H9 (cell line): ENCODE measurements at regions not wholly inside any gene's neighbourhood (a gene's known extent, or its start where the extent isn't known, plus 50 kb on each side); places are given as distances from the start of the nearest gene placed in this dataset.

Experiments
- DNase-seq: peaks from one replicate; pipeline ENCODE4 v3.0.0-alpha.2; 2017
- H2AFZ ChIP-seq: one replicate; pipeline ENCODE4 v1.6.1; 2013; ENCODE audit warnings: mild to moderate bottlenecking, low read length, control low read depth, moderate library complexity
- H2AK5ac ChIP-seq: 2 replicates; pipeline ENCODE4 v1.6.1; 2013; ENCODE audit warnings: low read length, control low read depth, mixed read lengths; ENCODE audit not compliant: insufficient read length
- H2BK120ac ChIP-seq: one replicate; pipeline ENCODE4 v1.6.1; 2013; ENCODE audit warnings: low read depth, mild to moderate bottlenecking, low read length, control low read depth, inconsistent platforms; ENCODE audit not compliant: poor library complexity, severe bottlenecking
- H2BK12ac ChIP-seq: 2 replicates; pipeline ENCODE4 v1.6.1; 2013; ENCODE audit warnings: low read length, control low read depth, mixed read lengths, low read depth; ENCODE audit not compliant: insufficient read length
- H2BK15ac ChIP-seq: 2 replicates; pipeline ENCODE4 v1.6.1; 2013; ENCODE audit warnings: low read depth, low read length, control low read depth
- H2BK20ac ChIP-seq: one replicate; pipeline ENCODE4 v1.6.1; 2013; ENCODE audit warnings: low read depth, mild to moderate bottlenecking, low read length, control low read depth, inconsistent platforms; ENCODE audit not compliant: poor library complexity, severe bottlenecking
- H2BK5ac ChIP-seq: 2 replicates; pipeline ENCODE4 v1.6.1; 2013; ENCODE audit warnings: low read length, control low read depth, mixed read lengths; ENCODE audit not compliant: insufficient read length
- H3K14ac ChIP-seq: 2 replicates; pipeline ENCODE4 v1.6.1; 2013; ENCODE audit warnings: low read length, control low read depth; ENCODE audit not compliant: insufficient read depth
- H3K18ac ChIP-seq: 2 replicates; pipeline ENCODE4 v1.6.1; 2013; ENCODE audit warnings: low read depth, mild to moderate bottlenecking, mixed read lengths, low read length, control low read depth; ENCODE audit not compliant: insufficient read length
- H3K23ac ChIP-seq: 2 replicates; pipeline ENCODE4 v1.6.1; 2013; ENCODE audit warnings: low read length, control low read depth, mixed read lengths, low read depth; ENCODE audit not compliant: insufficient read length
- H3K23me2 ChIP-seq: 2 replicates; pipeline ENCODE4 v1.6.1; 2013; ENCODE audit warnings: low read depth, mild to moderate bottlenecking, mixed read lengths, low read length, control low read depth; ENCODE audit not compliant: insufficient read length, poor library complexity, severe bottlenecking
- H3K27ac ChIP-seq: 2 replicates; pipeline ENCODE4 v1.5.1; 2013; ENCODE audit warnings: low read length, control low read depth, mixed read lengths, low read depth; ENCODE audit not compliant: insufficient read length
- H3K27me3 ChIP-seq: 2 replicates; pipeline ENCODE4 v1.6.1; 2013; ENCODE audit warnings: low read length, control low read depth, inconsistent platforms; ENCODE audit not compliant: insufficient read depth
- H3K4ac ChIP-seq: 2 replicates; pipeline ENCODE4 v1.6.1; 2013; ENCODE audit warnings: low read depth, mild to moderate bottlenecking, control low read depth, inconsistent platforms, low read length, moderate library complexity
- H3K4me1 ChIP-seq: 2 replicates; pipeline ENCODE4 v1.6.1; 2013; ENCODE audit warnings: low read length, control low read depth, inconsistent platforms; ENCODE audit not compliant: insufficient read depth
- H3K4me2 ChIP-seq: 2 replicates; pipeline ENCODE4 v1.6.1; 2013; ENCODE audit warnings: low read length, control low read depth, mixed read lengths; ENCODE audit not compliant: insufficient read length, insufficient read depth
- H3K56ac ChIP-seq: 2 replicates; pipeline ENCODE4 v1.6.1; 2013; ENCODE audit warnings: low read depth, mild to moderate bottlenecking, mixed read lengths, low read length, control low read depth; ENCODE audit not compliant: insufficient read length
- H3K79me1 ChIP-seq: 2 replicates; pipeline ENCODE4 v1.6.1; 2013; ENCODE audit warnings: low read depth, mild to moderate bottlenecking, moderate library complexity, low read length, control low read depth, inconsistent platforms; ENCODE audit not compliant: insufficient read depth, poor library complexity, severe bottlenecking
- H3K79me2 ChIP-seq: 2 replicates; pipeline ENCODE4 v1.6.1; 2013; ENCODE audit warnings: low read length, control low read depth, inconsistent platforms; ENCODE audit not compliant: insufficient read depth
- H3K9ac ChIP-seq: 2 replicates; pipeline ENCODE4 v1.6.1; 2013; ENCODE audit warnings: low read length, control low read depth, mixed read lengths; ENCODE audit not compliant: insufficient read length; ENCODE audit errors: extremely low read depth
- H3K9me3 ChIP-seq: one replicate; pipeline ENCODE4 v1.6.1; 2013; ENCODE audit warnings: low read depth, low read length, inconsistent platforms; ENCODE audit not compliant: control insufficient read depth
- H3T11ph ChIP-seq: one replicate; pipeline ENCODE4 v1.6.1; 2013; ENCODE audit warnings: mild to moderate bottlenecking, low read length, control low read depth, inconsistent platforms
- H4K20me1 ChIP-seq: one replicate; pipeline ENCODE4 v1.6.1; 2013; ENCODE audit not compliant: control insufficient read depth, insufficient read length, insufficient read depth
- H4K5ac ChIP-seq: 2 replicates; pipeline ENCODE4 v1.6.1; 2013; ENCODE audit warnings: low read depth, mild to moderate bottlenecking, mixed read lengths, low read length, control low read depth; ENCODE audit not compliant: insufficient read length
- H4K8ac ChIP-seq: replicated peaks from 2 replicates; pipeline ENCODE4 v1.6.1; 2013; ENCODE audit warnings: low read length, control low read depth, mixed read lengths, low read depth; ENCODE audit not compliant: insufficient read length
- H4K91ac ChIP-seq: 2 replicates; pipeline ENCODE4 v1.6.1; 2013; ENCODE audit warnings: low read depth, mild to moderate bottlenecking, moderate library complexity, mixed read lengths, low read length, control low read depth; ENCODE audit not compliant: insufficient read length
- H3K27ac Mint-ChIP-seq, 3 experiments: 2 replicates in 2 of 3; 3 replicates in 1 of 3; pipeline ENCODE4 v1.8.0; 2020 to 2021; ENCODE audit warnings: mixed read lengths in 3 of 3, mild to moderate bottlenecking in 1 of 3, moderate library complexity in 1 of 3
- H3K27me3 Mint-ChIP-seq: 2 replicates; pipeline ENCODE4 v1.8.0; 2021; ENCODE audit warnings: low read depth, mild to moderate bottlenecking, moderate library complexity, mixed read lengths
- H3K36me3 Mint-ChIP-seq, 3 experiments: 2 replicates in 2 of 3; 3 replicates in 1 of 3; pipeline ENCODE4 v1.8.0; 2020 to 2021; ENCODE audit warnings: low read depth in 3 of 3, mixed read lengths in 3 of 3; ENCODE audit not compliant: insufficient read depth in 1 of 3
- H3K4me1 Mint-ChIP-seq, 2 experiments: 2 replicates each; pipeline ENCODE4 v1.8.0; 2020; ENCODE audit warnings: mixed read lengths in 2 of 2
- H3K4me3 Mint-ChIP-seq, 2 experiments: 2 replicates in 1 of 2; 3 replicates in 1 of 2; pipeline ENCODE4 v1.8.0; 2020 to 2021; ENCODE audit warnings: mild to moderate bottlenecking in 2 of 2, mixed read lengths in 2 of 2, moderate library complexity in 1 of 2
- H3K9me3 Mint-ChIP-seq, 2 experiments: 2 replicates in 1 of 2; 3 replicates in 1 of 2; pipeline ENCODE4 v1.8.0; 2020; ENCODE audit warnings: mild to moderate bottlenecking in 2 of 2, mixed read lengths in 2 of 2, moderate library complexity in 1 of 2
- CTCF ChIP-seq: fragments of 200-600 bp; sonication (generic); conservative IDR thresholded peaks from 3 replicates; pipeline ENCODE4 v1.8.0; 2021; ENCODE audit warnings: antibody characterized with exemption, mild to moderate bottlenecking

- no peaks in the 10 kb centered on the region for H3K79me2 ChIP-seq
- H2BK20ac ChIP-seq = no peak overlapping the region
- H4K8ac ChIP-seq = no peak overlapping the region
- Mint-ChIP-seq H3K9me3 (no peaks in the 10 kb centered on the region), H3K36me3 (no peaks in the 10 kb centered on the region), H3K27ac (no peak overlapping the region), H3K27me3 (no peaks in the 10 kb centered on the region; the same call in 1 of the 2 replicates), H3K4me3 (no peak overlapping the region), H3K4me1 (no peaks in the 10 kb centered on the region)
- no peak overlapping the region for H2BK120ac ChIP-seq
- no peak overlapping the region for H4K91ac ChIP-seq
- no peak for TF ChIP-seq CTCF
- H3K4ac ChIP-seq = no peak overlapping the region
- no peak overlapping the region for H2BK5ac ChIP-seq
- no peak overlapping the region for H3K23ac ChIP-seq
- H4K5ac ChIP-seq = no peak overlapping the region
- H3K4me1 ChIP-seq = no peaks in the 10 kb centered on the region
- no peak overlapping the region for H2AK5ac ChIP-seq
- H3K9ac ChIP-seq = no peak overlapping the region
- no peak overlapping the region for H2BK12ac ChIP-seq
- H3K27ac ChIP-seq = no peak overlapping the region
- no peak for DNase-seq
- H3K14ac ChIP-seq = no peak overlapping the region
- H3K56ac ChIP-seq = no peak overlapping the region
- no peak overlapping the region for H2BK15ac ChIP-seq
- no peaks in the 10 kb centered on the region for H3K27me3 ChIP-seq
- H3K18ac ChIP-seq = no peak overlapping the region
- H4K20me1 ChIP-seq = no peaks in the 10 kb centered on the region
- no peaks in the 10 kb centered on the region for H3K23me2 ChIP-seq
- no peak overlapping the region for H3K4me2 ChIP-seq
- H2AFZ ChIP-seq = no peak overlapping the region
- no peak overlapping the region for H3T11ph ChIP-seq
- no peaks in the 10 kb centered on the region for H3K9me3 ChIP-seq
- no peaks in the 10 kb centered on the region for H3K79me1 ChIP-seq
These were observed 414.7 kb downstream of the HS3ST3B1 start for GRCh38 chr17:14715561-14715960.
